Neural progenitor cell (in vitro differentiated cells): ENCODE measurements at regions not wholly inside any gene's neighbourhood (a gene's known extent, or its start where the extent isn't known, plus 50 kb on each side); places are given as distances from the start of the nearest gene placed in this dataset.

Experiments
- DNase-seq: peaks from one replicate; pipeline ENCODE4 v3.0.0-alpha.2; 2016; ENCODE audit warnings: low spot score
- H2AFZ ChIP-seq: fragments of 200-600 bp; sonication (generic); replicated peaks from 2 replicates; pipeline ENCODE4 v1.6.1; 2016; ENCODE audit warnings: antibody characterized with exemption
- H3F3A ChIP-seq: fragments of 200-600 bp; sonication (generic); 2 replicates; pipeline ENCODE4 v1.6.1; 2016; ENCODE audit warnings: antibody characterized with exemption, low read depth
- H3K27ac ChIP-seq: fragments of 200-600 bp; sonication (generic); 2 replicates; pipeline ENCODE4 v1.5.1; 2016; ENCODE audit warnings: mild to moderate bottlenecking
- H3K27me3 ChIP-seq: fragments of 200-600 bp; sonication (generic); 2 replicates; pipeline ENCODE4 v1.6.1; 2016; ENCODE audit warnings: mild to moderate bottlenecking, moderate library complexity
- H3K36me3 ChIP-seq: fragments of 200-600 bp; sonication (generic); 2 replicates; pipeline ENCODE4 v1.5.1; 2016
- H3K4me1 ChIP-seq: fragments of 200-600 bp; sonication (generic); 2 replicates; pipeline ENCODE4 v1.6.1; 2016; ENCODE audit warnings: mixed run types
- H3K4me2 ChIP-seq: fragments of 200-600 bp; sonication (generic); 2 replicates; pipeline ENCODE4 v1.6.1; 2016
- H3K4me3 ChIP-seq: fragments of 200-600 bp; sonication (generic); 2 replicates; pipeline ENCODE4 v1.5.1; 2016
- H3K79me2 ChIP-seq: fragments of 200-600 bp; sonication (generic); 2 replicates; pipeline ENCODE4 v1.6.1; 2016; ENCODE audit warnings: low read depth
- H3K9ac ChIP-seq: fragments of 200-600 bp; sonication (generic); 2 replicates; pipeline ENCODE4 v1.6.1; 2016
- H3K9me3 ChIP-seq: fragments of 200-600 bp; sonication (generic); 2 replicates; pipeline ENCODE4 v1.5.1; 2016; ENCODE audit warnings: low read depth
- H4K20me1 ChIP-seq: fragments of 200-600 bp; sonication (generic); 2 replicates; pipeline ENCODE4 v1.6.1; 2016; ENCODE audit warnings: low read depth
- H3K27ac Mint-ChIP-seq: 3 replicates; pipeline ENCODE4 v1.8.0; 2021; ENCODE audit warnings: mixed read lengths
- H3K27me3 Mint-ChIP-seq: 2 replicates; pipeline ENCODE4 v1.8.0; 2022; ENCODE audit warnings: low read depth, mild to moderate bottlenecking, inconsistent platforms, moderate library complexity, mixed read lengths; ENCODE audit not compliant: insufficient read depth
- H3K36me3 Mint-ChIP-seq: 3 replicates; pipeline ENCODE4 v1.8.0; 2021; ENCODE audit warnings: mixed read lengths
- H3K4me1 Mint-ChIP-seq: 3 replicates; pipeline ENCODE4 v1.8.0; 2021; ENCODE audit warnings: mixed read lengths
- H3K4me3 Mint-ChIP-seq: 3 replicates; pipeline ENCODE4 v1.8.0; 2021; ENCODE audit warnings: mild to moderate bottlenecking, moderate library complexity, mixed read lengths
- H3K9me3 Mint-ChIP-seq: 3 replicates; pipeline ENCODE4 v1.8.0; 2020; ENCODE audit warnings: mixed read lengths
- EZH2 ChIP-seq: fragments of 200-600 bp; sonication (generic); IDR thresholded peaks from 2 replicates; pipeline ENCODE4 v1.6.1; 2017; ENCODE audit warnings: antibody characterized with exemption, mild to moderate bottlenecking, moderate library complexity
- EZH2phosphoT487 ChIP-seq: fragments of 200-600 bp; sonication (generic); IDR thresholded peaks from 2 replicates; pipeline ENCODE4 v1.6.1; 2017; ENCODE audit warnings: antibody characterized with exemption
- TF ChIP-seq, protein P1 (sequence below): fragments of 200-600 bp; sonication (generic); IDR thresholded peaks from 2 replicates; pipeline ENCODE4 v1.5.1; 2017; ENCODE audit warnings: antibody characterized with exemption, mild to moderate bottlenecking

DNA sequence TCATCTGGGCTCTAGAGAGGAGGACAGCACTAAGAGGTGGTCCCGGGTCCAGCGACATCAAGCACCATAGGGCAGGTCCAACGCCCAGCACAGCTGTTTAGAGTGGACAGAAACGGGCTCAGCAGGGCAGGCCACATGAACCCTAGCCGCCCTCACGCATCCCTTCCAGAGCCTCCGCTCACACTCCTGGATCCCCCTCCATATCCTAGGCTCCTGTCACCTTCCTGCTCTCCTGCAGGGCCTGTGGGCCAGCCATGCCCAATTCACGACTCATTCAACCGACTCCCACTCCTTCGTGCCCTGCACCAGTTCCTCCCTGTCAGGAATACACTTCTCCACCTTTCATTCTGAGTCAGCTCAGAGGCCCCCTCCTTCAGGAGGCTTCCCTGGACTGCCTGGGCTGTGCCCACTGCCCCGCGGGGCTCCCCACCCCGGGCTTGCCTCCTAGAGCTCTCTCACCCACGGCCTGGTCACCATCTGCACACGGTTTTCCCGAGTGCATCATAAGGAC lies 90.2 kb downstream of the LINGO1 start:
- Histone ChIP-seq H3K9ac (no peak overlapping the region), H3K36me3 (no peaks in the 10 kb centered on the region), H3K27me3 (no peaks in the 10 kb centered on the region), H4K20me1 (no peaks in the 10 kb centered on the region), H3K27ac (no peak overlapping the region), H3K4me1 (peaks cover 15% of the 10 kb centered on the region), H3F3A (peaks cover 30% of the 10 kb centered on the region), H3K9me3 (no peaks in the 10 kb centered on the region), H3K4me2 (no peak overlapping the region), H2AFZ (no peak overlapping the region), H3K79me2 (no peaks in the 10 kb centered on the region), H3K4me3 (no peak overlapping the region)
- Mint-ChIP-seq H3K4me3 (peak overlapping the region; percentile 69), H3K27ac (peak overlapping the region; percentile 60), H3K36me3 (no peaks in the 10 kb centered on the region), H3K9me3 (peaks cover 4% of the 10 kb centered on the region), H3K27me3 (peaks cover 10% of the 10 kb centered on the region), H3K4me1 (peaks cover 58% of the 10 kb centered on the region)
- no peak for DNase-seq
- TF ChIP-seq EZH2 (no peak), EZH2phosphoT487 (no peak)
- TF ChIP-seq, protein P1, sequence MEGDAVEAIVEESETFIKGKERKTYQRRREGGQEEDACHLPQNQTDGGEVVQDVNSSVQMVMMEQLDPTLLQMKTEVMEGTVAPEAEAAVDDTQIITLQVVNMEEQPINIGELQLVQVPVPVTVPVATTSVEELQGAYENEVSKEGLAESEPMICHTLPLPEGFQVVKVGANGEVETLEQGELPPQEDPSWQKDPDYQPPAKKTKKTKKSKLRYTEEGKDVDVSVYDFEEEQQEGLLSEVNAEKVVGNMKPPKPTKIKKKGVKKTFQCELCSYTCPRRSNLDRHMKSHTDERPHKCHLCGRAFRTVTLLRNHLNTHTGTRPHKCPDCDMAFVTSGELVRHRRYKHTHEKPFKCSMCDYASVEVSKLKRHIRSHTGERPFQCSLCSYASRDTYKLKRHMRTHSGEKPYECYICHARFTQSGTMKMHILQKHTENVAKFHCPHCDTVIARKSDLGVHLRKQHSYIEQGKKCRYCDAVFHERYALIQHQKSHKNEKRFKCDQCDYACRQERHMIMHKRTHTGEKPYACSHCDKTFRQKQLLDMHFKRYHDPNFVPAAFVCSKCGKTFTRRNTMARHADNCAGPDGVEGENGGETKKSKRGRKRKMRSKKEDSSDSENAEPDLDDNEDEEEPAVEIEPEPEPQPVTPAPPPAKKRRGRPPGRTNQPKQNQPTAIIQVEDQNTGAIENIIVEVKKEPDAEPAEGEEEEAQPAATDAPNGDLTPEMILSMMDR = no peak

DNA sequence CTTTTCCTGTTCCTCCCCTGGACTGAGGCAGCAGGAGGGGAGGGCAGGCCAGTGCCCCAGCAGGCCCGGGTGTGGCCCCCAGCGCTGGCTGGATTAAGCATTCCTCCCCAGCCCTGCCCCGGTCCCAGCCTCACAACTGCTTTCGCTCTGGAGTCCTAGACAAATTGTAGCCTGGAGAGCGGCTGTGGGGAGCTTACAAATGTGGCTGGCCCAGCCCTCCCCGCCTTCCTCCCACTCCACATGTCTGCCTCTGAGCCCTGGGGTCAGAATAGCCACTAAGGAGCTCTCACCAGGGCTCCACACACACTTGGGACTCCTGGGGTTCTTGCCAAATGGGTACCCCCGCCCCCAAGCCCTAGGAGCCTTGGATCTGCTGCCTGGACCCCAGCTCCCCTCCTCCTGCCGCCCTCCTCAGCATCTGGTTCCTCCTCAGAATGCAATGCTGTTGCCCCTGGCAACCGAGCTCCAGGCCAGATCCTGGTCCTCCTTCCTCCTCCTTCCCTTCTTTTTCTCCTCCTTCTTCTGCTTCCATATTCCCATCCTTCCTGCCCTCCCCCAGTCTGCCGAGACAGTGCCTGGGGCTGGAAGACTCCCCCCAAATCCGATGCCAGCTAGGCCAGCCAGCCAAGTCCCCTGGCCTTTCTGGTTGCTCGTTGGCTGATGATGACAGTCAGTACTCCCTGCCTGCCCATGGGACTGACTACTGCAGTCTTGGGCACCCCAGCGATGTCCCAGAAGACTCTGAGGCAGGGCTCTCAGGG lies 91.1 kb downstream of the LINGO1 start:
- H3K9ac ChIP-seq = no peak overlapping the region
- no peaks in the 10 kb centered on the region for H3K36me3 ChIP-seq
- no peak overlapping the region for H3K27ac Mint-ChIP-seq
- H3F3A ChIP-seq = peaks cover 30% of the 10 kb centered on the region
- no peaks in the 10 kb centered on the region for H3K9me3 ChIP-seq
- TF ChIP-seq, protein P1 = no peak
- TF ChIP-seq EZH2phosphoT487 = no peak
- TF ChIP-seq EZH2 = no peak
- H3K4me1 Mint-ChIP-seq = peaks cover 64% of the 10 kb centered on the region
- no peaks in the 10 kb centered on the region for H3K36me3 Mint-ChIP-seq
- H3K27me3 ChIP-seq = no peaks in the 10 kb centered on the region
- H3K4me1 ChIP-seq = peaks cover 19% of the 10 kb centered on the region
- no peaks in the 10 kb centered on the region for H3K9me3 Mint-ChIP-seq
- H4K20me1 ChIP-seq = no peaks in the 10 kb centered on the region
- no peak overlapping the region for H3K4me3 ChIP-seq
- DNase-seq = peak; percentile 69
- peak overlapping the region; percentile 37 for H3K4me2 ChIP-seq
- no peaks in the 10 kb centered on the region for H3K79me2 ChIP-seq
- no peak overlapping the region for H3K27ac ChIP-seq
- H3K27me3 Mint-ChIP-seq = peaks cover 13% of the 10 kb centered on the region
- peak overlapping the region; percentile 44 for H3K4me3 Mint-ChIP-seq
- peak overlapping the region; percentile 37 for H2AFZ ChIP-seq

DNA sequence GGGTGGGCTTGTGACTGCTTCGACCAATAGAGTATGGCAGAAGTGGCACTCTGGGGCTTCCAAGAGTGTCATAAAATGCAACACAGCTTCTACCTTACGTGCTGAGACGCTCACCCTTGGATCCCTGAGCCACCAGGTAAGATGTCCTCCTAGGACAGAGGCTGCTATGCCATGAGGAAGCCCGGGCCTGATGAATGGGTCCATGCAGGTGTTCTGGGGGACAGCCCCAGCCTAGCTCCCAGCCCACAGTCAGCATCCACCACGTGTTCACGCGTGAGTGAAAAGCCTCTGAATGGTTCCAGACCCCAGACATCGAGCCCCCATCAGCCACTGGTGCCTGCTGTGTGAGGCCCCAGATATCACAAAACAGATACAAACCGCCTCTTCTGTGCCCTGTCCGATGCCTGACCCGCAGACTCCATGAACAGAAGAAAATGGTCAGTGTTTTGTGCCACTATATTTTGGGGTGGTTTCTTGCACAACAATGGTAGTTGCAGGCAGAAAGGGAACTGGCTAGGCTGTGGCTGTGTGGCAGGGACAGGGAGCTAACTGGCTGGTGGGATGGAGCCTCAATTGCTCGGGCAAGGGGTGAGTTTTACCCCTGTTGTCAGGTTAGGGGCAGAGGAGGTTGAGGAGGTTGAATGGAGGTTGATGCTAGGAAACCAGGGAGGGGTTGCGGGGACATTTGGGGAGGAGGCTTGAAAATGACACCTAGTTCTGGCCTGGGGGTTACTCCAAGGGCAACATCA lies 92.2 kb downstream of the LINGO1 start:
- Mint-ChIP-seq H3K27ac (peak overlapping the region; percentile 88), H3K4me3 (peak overlapping the region; percentile 37), H3K4me1 (peaks cover 72% of the 10 kb centered on the region), H3K9me3 (no peaks in the 10 kb centered on the region), H3K27me3 (peaks cover 24% of the 10 kb centered on the region), H3K36me3 (no peaks in the 10 kb centered on the region)
- no peak overlapping the region for H3K4me3 ChIP-seq
- no peak overlapping the region for H3K4me2 ChIP-seq
- H3K4me1 ChIP-seq = peaks cover 20% of the 10 kb centered on the region
- no peak overlapping the region for H3K27ac ChIP-seq
- no peak overlapping the region for H2AFZ ChIP-seq
- H3K36me3 ChIP-seq = no peaks in the 10 kb centered on the region
- no peaks in the 10 kb centered on the region for H3K79me2 ChIP-seq
- H3F3A ChIP-seq = peaks cover 30% of the 10 kb centered on the region
- no peak overlapping the region for H3K9ac ChIP-seq
- no peak for DNase-seq
- no peaks in the 10 kb centered on the region for H3K9me3 ChIP-seq
- TF ChIP-seq EZH2 (no peak), EZH2phosphoT487 (no peak)
- TF ChIP-seq, protein P1 = no peak
- no peaks in the 10 kb centered on the region for H3K27me3 ChIP-seq
- H4K20me1 ChIP-seq = no peaks in the 10 kb centered on the region
